ENCODE measurements at regions not wholly inside any gene's neighbourhood (a gene's known extent, or its start where the extent isn't known, plus 50 kb on each side); places are given as distances from the start of the nearest gene placed in this dataset.

DNA sequence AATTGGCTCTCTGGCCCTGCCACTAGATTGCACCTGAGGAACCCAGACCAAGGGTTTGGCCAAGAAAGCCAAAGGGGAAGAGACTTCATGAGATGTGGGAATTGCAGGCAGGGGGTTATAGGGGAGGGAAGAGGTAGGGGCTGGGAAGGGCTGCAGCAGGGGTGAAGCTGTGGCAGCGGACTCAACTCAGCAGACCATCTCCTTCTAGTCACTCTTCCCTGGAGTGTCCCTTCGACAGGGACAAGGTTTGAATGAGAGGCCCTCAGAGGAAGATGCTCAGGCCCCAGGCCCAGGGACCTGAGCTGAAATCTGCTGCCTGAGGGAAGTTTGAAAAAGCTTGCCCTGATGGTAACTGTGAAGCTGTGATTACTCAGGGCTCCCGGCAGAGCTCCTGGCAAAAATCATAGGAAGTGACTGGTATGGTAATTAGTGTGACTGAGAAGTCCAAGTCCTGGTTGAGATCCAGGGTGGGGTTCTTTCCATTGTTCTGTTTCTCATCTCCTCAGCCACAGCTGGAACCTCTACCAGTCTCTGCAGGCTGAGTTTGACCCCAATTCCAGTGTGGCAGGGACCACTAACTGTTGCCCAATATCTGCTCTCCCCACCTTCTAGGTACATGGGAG lies 300.9 kb downstream of the CYP26B1 start:
- intact Hi-C loops (cut with micrococcal nuclease), result no loop called here

DNA sequence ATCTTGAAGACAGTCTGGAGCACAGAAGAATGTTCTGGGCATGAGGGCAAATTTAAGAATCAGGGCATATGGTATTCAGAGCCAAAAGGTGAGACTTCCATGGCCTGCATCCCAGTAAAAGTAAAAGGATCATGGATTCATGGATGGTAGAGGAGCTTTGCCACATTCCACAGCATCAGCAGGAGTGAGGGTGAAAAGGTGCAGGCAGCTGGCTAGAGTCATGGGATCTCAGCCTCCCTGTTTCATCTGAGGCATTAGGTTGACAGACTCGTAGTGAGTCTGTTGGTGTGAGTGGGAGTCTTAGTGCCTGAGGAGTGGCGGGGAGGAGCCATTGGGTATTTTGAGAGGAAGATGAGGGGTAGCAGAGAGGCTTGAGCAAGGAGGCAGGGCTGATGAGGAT lies 301.6 kb downstream of the CYP26B1 start:
- intact Hi-C loops (cut with micrococcal nuclease), result no loop called here

DNA sequence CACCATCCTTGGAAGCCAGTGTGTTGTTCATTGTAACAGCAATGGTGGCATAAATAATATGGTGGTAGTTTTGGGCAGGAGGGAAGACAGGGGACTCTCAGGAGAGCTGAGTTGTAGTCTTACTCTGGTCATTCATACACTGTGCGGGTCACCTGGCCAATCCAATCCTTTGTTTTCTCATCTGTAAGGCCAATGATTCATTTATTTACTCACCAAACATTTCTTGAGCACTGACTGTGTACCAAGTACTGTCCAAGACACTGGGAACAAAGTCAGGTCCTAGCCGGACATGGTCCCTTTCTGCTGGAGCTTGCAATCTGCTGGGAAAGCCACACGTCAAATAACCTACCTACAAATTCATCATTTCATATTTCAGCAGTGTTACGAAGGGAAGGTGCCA lies 302.7 kb downstream of the CYP26B1 start:
- intact Hi-C loops (cut with micrococcal nuclease), result no loop called here

- intact Hi-C loops (cut with micrococcal nuclease), result no loop called here
Observed at GRCh38 chr2:71843391-71843850, 304.2 kb downstream of the CYP26B1 start.

DNA sequence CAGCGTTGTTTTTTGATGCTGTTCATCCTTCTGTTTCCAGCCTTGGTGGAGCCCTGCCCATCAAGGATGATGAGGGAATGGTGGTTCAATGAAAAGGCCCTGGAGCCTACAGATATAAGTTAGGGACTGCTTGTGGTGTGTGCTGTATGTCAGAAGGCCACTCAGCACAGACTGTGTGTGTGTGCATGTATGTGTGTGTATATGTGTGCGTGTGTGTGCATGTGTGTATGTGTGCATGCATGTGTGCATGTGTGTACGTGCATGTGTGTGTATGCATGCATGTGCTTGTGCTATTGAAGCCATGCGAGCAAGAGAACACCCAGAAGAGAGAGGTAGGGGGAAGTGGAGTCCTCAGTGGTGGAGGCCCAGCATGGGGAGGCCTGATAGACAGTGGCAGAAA lies 304.9 kb downstream of the CYP26B1 start:
- intact Hi-C loops (cut with micrococcal nuclease), result no loop called here

GRCh38 chr2:71839826-71840225 lies 307.8 kb downstream of the CYP26B1 start:
- intact Hi-C loops (cut with micrococcal nuclease), result no loop called here

- intact Hi-C loops (cut with micrococcal nuclease), result no loop called here
Observed at GRCh38 chr2:71834796-71835195, 312.9 kb downstream of the CYP26B1 start.

DNA sequence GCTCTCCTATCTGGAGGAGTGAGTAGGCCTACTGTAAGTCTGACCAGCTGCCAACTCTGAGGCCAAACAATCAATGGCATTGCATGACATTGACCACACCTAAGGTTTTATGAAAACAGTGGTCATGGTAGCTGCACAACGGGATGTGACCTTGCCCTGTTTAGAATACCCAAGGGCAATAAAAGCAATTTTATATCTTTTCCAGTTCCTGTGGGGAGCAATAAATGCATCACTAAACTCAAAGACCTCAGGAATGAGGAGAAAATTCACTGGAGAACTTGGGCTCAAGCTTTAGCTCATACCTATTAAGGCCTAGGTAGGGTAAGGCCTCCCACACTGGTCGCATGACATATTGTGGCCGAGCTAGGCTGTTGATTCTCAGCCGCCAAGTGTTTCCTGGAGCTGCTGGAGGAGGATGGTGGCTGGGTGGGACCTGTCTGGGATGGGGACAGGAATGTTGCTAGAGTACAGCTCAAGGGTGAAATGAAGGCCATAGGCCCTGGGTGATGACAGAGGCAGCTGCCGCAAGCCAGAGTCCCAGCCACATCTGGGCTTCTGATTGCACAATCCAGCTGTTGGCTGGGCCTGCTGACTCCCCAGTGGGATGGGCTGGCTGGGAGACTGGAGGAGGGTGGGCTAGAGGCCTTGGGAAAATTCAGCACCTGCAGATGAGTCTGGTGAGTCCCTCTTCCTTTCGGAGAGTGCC lies 313.7 kb downstream of the CYP26B1 start:
- intact Hi-C loops (cut with micrococcal nuclease), result no loop called here

DNA sequence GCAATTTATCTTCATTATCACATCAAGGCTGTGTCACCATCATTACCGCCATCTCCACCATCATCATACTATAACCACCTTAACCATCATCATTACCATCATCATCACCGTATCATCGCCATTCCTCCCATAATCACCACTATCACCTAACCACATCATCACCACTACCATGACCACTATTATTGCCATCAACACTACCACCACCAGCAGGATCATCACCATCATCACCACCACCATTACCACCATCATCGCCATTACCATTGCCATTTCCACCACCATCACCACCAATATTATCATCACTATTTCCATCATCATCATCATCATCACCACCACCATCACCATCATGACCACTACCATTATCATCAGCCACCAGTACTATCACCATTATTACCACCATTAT lies 314.4 kb downstream of the CYP26B1 start:
- intact Hi-C loops (cut with micrococcal nuclease), result no loop called here

DNA sequence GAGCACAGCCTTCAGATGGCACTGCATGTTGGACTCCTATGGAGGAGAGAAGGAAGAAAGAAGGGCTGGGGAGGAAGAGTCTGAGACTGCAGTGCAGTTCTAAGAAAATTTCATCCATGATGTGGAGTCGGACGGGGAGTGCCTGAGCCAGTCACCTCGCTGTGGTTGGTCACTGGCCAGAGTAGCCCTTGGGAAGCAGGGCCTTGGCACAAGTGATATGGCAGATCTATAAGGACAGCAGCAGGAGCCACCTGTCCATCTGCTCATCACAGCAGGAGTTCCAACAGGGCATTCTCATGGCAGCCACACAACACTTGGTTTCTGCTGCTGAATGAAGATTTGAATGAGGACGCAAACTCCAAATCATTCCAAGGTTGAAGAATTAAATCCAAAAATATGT lies 314.8 kb downstream of the CYP26B1 start:
- intact Hi-C loops (cut with micrococcal nuclease), result no loop called here

- intact Hi-C loops (cut with micrococcal nuclease), result no loop called here
Observed at GRCh38 chr2:71832388-71832787, 315.3 kb downstream of the CYP26B1 start.

- intact Hi-C loops (cut with micrococcal nuclease), result no loop called here
Observed at GRCh38 chr2:71831193-71831577, 316.5 kb downstream of the CYP26B1 start.

- intact Hi-C loops (cut with micrococcal nuclease), result no loop called here
Observed at GRCh38 chr2:71830497-71831192, 317.0 kb downstream of the CYP26B1 start.

DNA sequence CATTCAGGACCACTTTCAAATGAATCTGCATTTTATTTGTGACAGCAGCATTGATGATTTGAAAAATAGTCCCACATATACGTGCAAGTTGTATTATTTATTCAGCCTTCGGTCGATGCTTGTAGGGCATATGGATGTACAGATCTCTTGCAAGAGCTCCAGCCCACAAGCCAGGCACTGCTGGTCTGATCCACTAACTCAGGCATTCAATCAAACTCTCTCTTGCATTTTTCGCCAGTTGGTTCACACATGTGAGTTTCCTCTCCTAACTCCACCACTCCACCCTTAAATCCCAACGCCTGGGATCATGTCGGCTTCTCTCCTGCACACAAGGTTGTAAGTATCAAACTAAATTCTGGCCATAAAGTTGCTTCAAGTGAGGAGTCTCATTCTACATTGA lies 318.7 kb downstream of the CYP26B1 start:
- intact Hi-C loops (cut with micrococcal nuclease), result no loop called here

- intact Hi-C loops (cut with micrococcal nuclease), result no loop called here
Observed at GRCh38 chr2:71827973-71828372, 319.7 kb downstream of the CYP26B1 start.

- intact Hi-C loops (cut with micrococcal nuclease), result no loop called here
Observed at GRCh38 chr2:71827524-71827901, 320.1 kb downstream of the CYP26B1 start.

GRCh38 chr2:71826826-71827523 lies 320.7 kb downstream of the CYP26B1 start:
- intact Hi-C loops (cut with micrococcal nuclease), result no loop called here

DNA sequence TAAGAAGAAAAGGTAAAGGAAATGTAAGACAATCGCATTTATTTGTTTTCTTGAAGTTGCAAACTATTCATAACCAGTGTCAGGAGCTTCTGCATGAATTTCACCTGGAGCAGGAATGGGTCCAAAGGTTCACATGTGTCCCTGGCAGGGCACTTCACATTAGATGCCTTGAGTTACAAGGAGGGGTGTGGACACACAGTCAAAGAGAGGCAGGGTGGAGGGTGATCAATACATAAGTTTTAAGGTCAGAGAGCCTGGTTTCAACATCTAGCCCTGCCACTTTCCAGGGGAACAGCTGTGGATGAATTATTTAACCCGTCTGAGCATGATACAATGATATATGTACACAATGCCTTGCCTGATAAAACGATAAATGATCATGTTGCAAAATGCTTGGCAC lies 321.4 kb downstream of the CYP26B1 start:
- intact Hi-C loops (cut with micrococcal nuclease), result no loop called here

DNA sequence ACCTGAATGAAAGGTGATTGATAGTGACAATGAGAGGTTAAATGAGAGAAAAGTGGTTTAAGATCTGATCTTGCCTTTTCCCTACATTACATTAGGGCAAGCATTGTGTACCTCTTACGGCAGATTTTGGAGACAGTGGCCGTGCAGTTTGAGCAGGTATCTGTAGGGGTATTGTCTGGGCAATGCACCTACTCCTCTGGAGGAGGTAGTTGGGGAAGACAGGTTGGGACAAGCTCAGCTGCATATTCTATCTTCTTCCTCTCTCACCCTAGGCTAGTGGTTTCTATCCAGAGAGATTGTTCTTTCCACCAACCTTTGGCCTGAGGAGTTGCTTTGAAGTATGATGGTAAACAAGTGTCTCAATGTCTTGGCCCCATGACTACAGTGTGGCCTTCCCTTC lies 323.2 kb downstream of the CYP26B1 start:
- intact Hi-C loops (cut with micrococcal nuclease), result no loop called here

- intact Hi-C loops (cut with micrococcal nuclease), result no loop called here
Observed at GRCh38 chr2:71823526-71823925, 324.1 kb downstream of the CYP26B1 start.

GRCh38 chr2:71822463-71822862 lies 325.2 kb downstream of the CYP26B1 start:
- intact Hi-C loops (cut with micrococcal nuclease), result no loop called here

DNA sequence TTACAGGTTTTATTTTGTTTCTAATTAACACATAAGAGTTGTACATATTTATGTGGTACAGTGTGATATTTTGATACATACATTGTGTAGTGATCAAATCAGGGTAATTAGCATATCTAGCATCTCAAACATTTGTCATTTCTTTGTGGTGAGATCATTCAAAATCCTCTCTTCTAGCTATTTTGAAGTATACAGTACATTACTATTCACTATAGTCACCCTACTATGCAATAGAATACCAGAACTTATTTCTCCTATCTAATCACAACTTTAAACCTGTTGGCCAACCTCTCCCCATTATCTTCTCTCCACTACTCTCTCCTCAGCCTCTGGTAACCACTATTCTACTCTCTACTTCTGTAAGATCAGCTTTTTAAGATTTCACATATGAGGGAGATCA lies 325.8 kb downstream of the CYP26B1 start:
- intact Hi-C loops (cut with micrococcal nuclease), result no loop called here
